Nephron progenitor cell (in vitro differentiated cells): ENCODE measurements at regions not wholly inside any gene's neighbourhood (a gene's known extent, or its start where the extent isn't known, plus 50 kb on each side); places are given as distances from the start of the nearest gene placed in this dataset.

Experiments
- DNase-seq: peaks from one replicate; pipeline ENCODE4 v3.0.0; 2021
- H3K27ac Mint-ChIP-seq: 2 replicates; pipeline ENCODE4 v1.8.0; 2021; ENCODE audit warnings: mild to moderate bottlenecking, moderate library complexity, mixed read lengths
- H3K27me3 Mint-ChIP-seq: 2 replicates; pipeline ENCODE4 v1.8.0; 2021; ENCODE audit warnings: mild to moderate bottlenecking, low read depth, mixed read lengths; ENCODE audit not compliant: poor library complexity
- H3K36me3 Mint-ChIP-seq: 2 replicates; pipeline ENCODE4 v1.8.0; 2021; ENCODE audit warnings: low read depth, mixed read lengths
- H3K4me1 Mint-ChIP-seq: 2 replicates; pipeline ENCODE4 v1.8.0; 2021; ENCODE audit warnings: mixed read lengths
- H3K4me3 Mint-ChIP-seq: 2 replicates; pipeline ENCODE4 v1.8.0; 2021; ENCODE audit warnings: mild to moderate bottlenecking, moderate library complexity, mixed read lengths
- H3K9me3 Mint-ChIP-seq: 2 replicates; pipeline ENCODE4 v1.8.0; 2021; ENCODE audit warnings: mild to moderate bottlenecking, moderate library complexity, mixed read lengths
- TF ChIP-seq, protein P1 (sequence below): fragments of 200-600 bp; sonication (generic); IDR thresholded peaks from 2 replicates; pipeline ENCODE4 v1.5.0; 2021; ENCODE audit warnings: antibody characterized with exemption

DNA sequence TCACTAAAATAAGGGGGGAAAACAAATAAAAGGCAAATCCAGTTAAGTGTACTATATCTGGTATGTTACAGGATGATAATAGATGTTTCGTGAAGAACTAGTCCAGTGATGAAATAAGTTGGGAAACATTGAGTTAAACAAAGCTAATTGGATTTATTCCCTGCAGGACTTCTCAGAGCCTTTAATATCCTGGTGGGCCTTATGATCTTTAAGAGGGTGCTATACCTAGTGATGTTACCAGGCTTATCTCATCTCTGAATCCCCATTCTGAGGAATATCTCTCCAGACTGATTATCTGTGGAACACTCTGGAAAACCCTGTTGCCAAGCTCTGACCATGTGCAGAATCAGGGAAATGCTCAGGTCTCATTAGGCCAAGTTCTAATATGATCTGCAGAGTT lies 54.8 kb upstream of the POMGNT2 start:
- H3K4me3 Mint-ChIP-seq: no peak overlapping the region
- TF ChIP-seq, protein P1, sequence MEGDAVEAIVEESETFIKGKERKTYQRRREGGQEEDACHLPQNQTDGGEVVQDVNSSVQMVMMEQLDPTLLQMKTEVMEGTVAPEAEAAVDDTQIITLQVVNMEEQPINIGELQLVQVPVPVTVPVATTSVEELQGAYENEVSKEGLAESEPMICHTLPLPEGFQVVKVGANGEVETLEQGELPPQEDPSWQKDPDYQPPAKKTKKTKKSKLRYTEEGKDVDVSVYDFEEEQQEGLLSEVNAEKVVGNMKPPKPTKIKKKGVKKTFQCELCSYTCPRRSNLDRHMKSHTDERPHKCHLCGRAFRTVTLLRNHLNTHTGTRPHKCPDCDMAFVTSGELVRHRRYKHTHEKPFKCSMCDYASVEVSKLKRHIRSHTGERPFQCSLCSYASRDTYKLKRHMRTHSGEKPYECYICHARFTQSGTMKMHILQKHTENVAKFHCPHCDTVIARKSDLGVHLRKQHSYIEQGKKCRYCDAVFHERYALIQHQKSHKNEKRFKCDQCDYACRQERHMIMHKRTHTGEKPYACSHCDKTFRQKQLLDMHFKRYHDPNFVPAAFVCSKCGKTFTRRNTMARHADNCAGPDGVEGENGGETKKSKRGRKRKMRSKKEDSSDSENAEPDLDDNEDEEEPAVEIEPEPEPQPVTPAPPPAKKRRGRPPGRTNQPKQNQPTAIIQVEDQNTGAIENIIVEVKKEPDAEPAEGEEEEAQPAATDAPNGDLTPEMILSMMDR: no peak
- peaks cover 12% of the 10 kb centered on the region for H3K4me1 Mint-ChIP-seq
- DNase-seq: no peak
- peaks cover 12% of the 10 kb centered on the region for H3K9me3 Mint-ChIP-seq
- no peak overlapping the region for H3K27ac Mint-ChIP-seq
- H3K27me3 Mint-ChIP-seq: peaks cover 8% of the 10 kb centered on the region
- no peaks in the 10 kb centered on the region for H3K36me3 Mint-ChIP-seq

DNA sequence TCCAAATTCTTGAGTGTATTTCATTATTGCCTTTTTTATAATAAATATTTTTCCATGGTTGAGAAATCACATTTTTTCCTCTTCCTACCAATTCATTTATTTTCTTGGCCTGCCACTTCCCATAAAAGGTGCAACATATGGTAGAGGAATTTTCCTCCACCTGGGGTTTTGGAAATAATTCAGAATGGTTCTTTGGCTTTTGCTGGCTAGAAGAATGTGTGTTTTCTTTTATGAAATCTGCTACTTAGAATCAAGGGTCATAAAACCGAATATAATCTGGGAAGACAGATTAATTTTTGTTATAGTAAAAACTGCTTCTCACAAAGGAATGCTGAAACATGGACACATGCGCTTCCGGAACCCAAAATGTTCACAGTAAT lies 54.0 kb upstream of the POMGNT2 start:
- TF ChIP-seq, protein P1: no peak
- H3K9me3 Mint-ChIP-seq: peaks cover 6% of the 10 kb centered on the region
- H3K27ac Mint-ChIP-seq: no peak overlapping the region
- peaks cover 12% of the 10 kb centered on the region for H3K4me1 Mint-ChIP-seq
- H3K36me3 Mint-ChIP-seq: no peaks in the 10 kb centered on the region
- peaks cover 10% of the 10 kb centered on the region for H3K27me3 Mint-ChIP-seq
- no peak for DNase-seq
- no peak overlapping the region for H3K4me3 Mint-ChIP-seq

DNA sequence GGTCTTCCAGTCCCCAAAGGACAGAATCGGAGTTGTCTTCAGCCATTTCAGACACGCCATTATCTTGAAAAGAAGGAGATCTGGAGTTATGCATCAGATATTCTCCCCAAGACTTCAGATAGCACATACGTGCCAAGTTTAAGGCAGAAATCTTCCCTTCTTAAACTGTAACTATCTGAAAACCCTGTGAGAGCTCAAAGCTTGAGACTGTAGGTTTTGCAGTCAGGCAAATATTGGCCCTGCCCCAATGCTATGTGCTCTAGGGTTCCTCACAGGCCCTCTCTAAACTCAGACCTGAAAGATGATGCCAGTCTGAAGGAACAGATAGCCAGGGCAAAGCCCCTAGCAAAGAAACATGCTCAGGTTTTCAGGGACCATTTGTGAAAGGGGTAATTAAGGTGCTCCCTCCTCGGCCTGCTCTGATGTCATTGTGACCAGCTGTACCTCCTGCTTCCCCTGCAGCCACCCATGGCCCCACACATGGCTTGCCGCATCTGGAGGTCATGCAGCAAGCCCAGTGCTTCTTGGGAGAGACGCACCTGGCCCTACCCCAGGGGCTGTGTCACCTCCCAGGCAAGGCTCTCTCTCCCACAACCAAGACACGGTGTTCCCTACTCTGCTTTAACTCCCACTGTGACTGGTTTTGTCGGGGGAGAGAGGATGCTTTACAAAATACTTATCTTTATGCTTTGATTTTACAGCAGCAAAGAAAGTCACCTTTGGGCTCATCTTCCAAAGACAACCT lies 53.4 kb upstream of the POMGNT2 start:
- TF ChIP-seq, protein P1: no peak
- no peak for DNase-seq
- Mint-ChIP-seq H3K36me3 (no peaks in the 10 kb centered on the region), H3K9me3 (peaks cover under 1% of the 10 kb centered on the region), H3K27me3 (peaks cover 8% of the 10 kb centered on the region), H3K4me3 (no peak overlapping the region), H3K27ac (no peak overlapping the region), H3K4me1 (peaks cover 17% of the 10 kb centered on the region)

DNA sequence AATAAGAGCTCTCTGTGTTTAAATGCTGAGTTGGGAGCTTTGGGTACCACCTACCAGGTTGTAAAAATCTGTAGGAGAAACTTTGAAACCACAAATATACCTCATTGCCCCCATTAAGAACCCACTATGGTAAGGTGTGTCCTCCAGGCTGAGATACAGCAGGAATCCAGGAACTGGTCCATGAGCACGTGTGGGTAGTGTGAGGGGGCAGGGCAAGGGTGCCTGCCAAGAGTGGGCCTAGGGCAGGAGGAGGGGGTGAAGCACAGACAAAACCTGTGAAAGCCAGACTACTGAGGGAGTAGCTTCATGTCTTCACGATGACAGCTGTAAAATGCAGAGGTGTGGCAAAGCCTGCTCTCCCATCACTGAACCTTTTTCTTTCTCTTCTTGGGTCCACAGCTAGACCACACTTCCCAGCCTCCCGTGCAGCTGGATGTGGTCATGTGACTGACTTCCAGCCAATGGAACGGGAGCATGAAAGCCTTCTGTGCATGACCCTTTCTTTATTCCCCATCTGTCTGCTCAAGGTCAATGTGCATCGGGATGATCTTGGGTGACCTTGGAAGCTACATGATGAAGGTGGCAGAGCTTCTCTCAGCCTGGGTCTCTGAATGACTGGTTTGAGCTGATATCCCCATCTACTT lies 51.1 kb upstream of the POMGNT2 start:
- H3K9me3 Mint-ChIP-seq: no peaks in the 10 kb centered on the region
- no peak for DNase-seq
- H3K4me1 Mint-ChIP-seq: peaks cover 33% of the 10 kb centered on the region
- peaks cover 21% of the 10 kb centered on the region for H3K27me3 Mint-ChIP-seq
- no peak overlapping the region for H3K4me3 Mint-ChIP-seq
- no peaks in the 10 kb centered on the region for H3K36me3 Mint-ChIP-seq
- no peak overlapping the region for H3K27ac Mint-ChIP-seq
- TF ChIP-seq, protein P1: no peak

DNA sequence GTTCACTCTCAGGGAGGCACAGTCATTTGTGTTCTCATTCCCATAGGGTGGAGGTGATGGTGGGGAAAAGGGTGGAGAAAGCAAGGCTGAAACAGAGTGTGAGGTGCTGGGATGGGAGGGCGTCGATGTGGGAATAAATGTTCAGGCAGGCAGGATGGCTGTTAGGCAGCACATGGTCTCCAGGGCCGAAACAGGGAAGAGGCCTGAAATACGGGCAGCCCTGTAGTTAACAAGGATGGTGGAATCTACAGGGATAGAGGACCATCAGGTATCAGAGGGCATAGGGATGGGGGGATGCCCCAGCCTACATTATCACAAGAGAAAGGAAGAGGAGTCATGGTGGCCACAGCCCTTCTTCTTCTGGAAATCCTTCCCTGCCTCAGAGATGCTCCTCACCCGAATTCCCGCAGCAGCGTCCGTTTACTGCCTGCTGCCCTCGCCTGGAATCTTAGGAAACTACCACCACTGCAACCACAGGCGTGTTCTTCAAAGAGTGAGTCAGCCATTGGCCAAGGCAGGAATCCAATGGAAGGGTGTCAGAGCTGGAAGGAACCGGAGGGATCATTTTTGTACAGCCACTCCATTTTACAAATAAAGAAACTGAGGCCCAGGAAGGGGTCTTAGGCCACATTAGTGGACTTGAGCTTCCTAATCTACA lies 49.7 kb upstream of the POMGNT2 start:
- H3K4me1 Mint-ChIP-seq: peaks cover 24% of the 10 kb centered on the region
- H3K36me3 Mint-ChIP-seq: no peaks in the 10 kb centered on the region
- peaks cover 24% of the 10 kb centered on the region for H3K27me3 Mint-ChIP-seq
- H3K9me3 Mint-ChIP-seq: no peaks in the 10 kb centered on the region
- H3K27ac Mint-ChIP-seq: no peak overlapping the region
- H3K4me3 Mint-ChIP-seq: no peak overlapping the region
- TF ChIP-seq, protein P1: peak; percentile 51
- DNase-seq: peak; percentile 52
